ENCODE measurements at regions not wholly inside any gene's neighbourhood (a gene's known extent, or its start where the extent isn't known, plus 50 kb on each side); places are given as distances from the start of the nearest gene placed in this dataset.

- no peak overlapping the region for H3K4me2 ChIP-seq (ENCODE audit: low read depth, low read length)
- no peaks in the 10 kb centered on the region for H3K4me1 ChIP-seq (ENCODE audit: control insufficient read depth, insufficient read depth, low read length)
- ATAC-seq (ENCODE audit: low read depth) (no peak), DNase-seq (no peak)
- no peak overlapping the region for H3K4me3 ChIP-seq (ENCODE audit: insufficient read depth, low read depth, low read length)
- H3K14ac ChIP-seq (replicated peaks; ENCODE audit: low read depth, low read length), result no peak overlapping the region
- no peak overlapping the region for H2AK9ac ChIP-seq (replicated peaks; ENCODE audit: low read depth, low read length, poor library complexity)
- no peak overlapping the region for H2BK5ac ChIP-seq (ENCODE audit: low read depth, low read length, poor library complexity, severe bottlenecking)
- no peak overlapping the region for H2AFZ ChIP-seq (replicated peaks; ENCODE audit: low read length, poor library complexity)
- no peak overlapping the region for H3K18ac ChIP-seq (ENCODE audit: low read depth, low read length)
- dilution Hi-C loops (cut with HindIII; ENCODE audit: low sequenced_read_pairs, unreplicated experiment) (no loop called here), in situ Hi-C loops (cut with MboI; ENCODE audit: low sequenced_read_pairs) (loop anchor here (25.0 kb wide), 1 partner anchor 1469 kb away; no protein-coding TSS in a partner anchor), intact Hi-C loops (cut with micrococcal nuclease) (no loop called here)
- H3K27me3 ChIP-seq (ENCODE audit: control insufficient read depth, insufficient read depth, low read length), result peaks cover 6% of the 10 kb centered on the region
- H3K36me3 ChIP-seq (ENCODE audit: control insufficient read depth, insufficient read depth, low read length), result no peaks in the 10 kb centered on the region
- H4K5ac ChIP-seq (ENCODE audit: low read depth, low read length), result no peak overlapping the region
- no peak overlapping the region for H3K27ac ChIP-seq (ENCODE audit: insufficient read depth, low read length)
- no peak overlapping the region for H4K91ac ChIP-seq (ENCODE audit: insufficient read depth, low read depth, low read length)
- TF ChIP-seq CEBPB (IDR thresholded peaks at IDR 0.05; ENCODE audit: low read depth, low read length), result no peak
- TF ChIP-seq MAFK (IDR thresholded peaks at IDR 0.05; ENCODE audit: low read depth, low read length), result no peak
- TF ChIP-seq RCOR1 (IDR thresholded peaks at IDR 0.05; ENCODE audit: insufficient replicate concordance, low read length), result no peak
- no peak for TF ChIP-seq CHD1 (IDR thresholded peaks at IDR 0.05; ENCODE audit: low read depth, low read length)
- TF ChIP-seq ELK1 (IDR thresholded peaks at IDR 0.05; ENCODE audit: borderline replicate concordance, low read depth, low read length), result no peak
- no peak for TF ChIP-seq RFX5 (IDR thresholded peaks at IDR 0.05; ENCODE audit: low read depth, low read length)
- no peak for TF ChIP-seq POLR2A (IDR thresholded peaks at IDR 0.05; ENCODE audit: low read depth, low read length)
- no peak overlapping the region for H2AK5ac ChIP-seq (ENCODE audit: low read depth, low read length)
- no peak overlapping the region for H2BK120ac ChIP-seq (ENCODE audit: low read depth, low read length)
- no TSS peak for BruUV-seq (replicated peaks)
- no peak overlapping the region for H2BK20ac ChIP-seq (ENCODE audit: low read depth, low read length)
- no peak overlapping the region for H3K23ac ChIP-seq (ENCODE audit: low read depth, low read length)
- H2BK15ac ChIP-seq (ENCODE audit: low read depth, low read length), result no peak overlapping the region
- H3K9me1 ChIP-seq (ENCODE audit: insufficient read depth, low read length), result no peaks in the 10 kb centered on the region
- no peak overlapping the region for H3K9ac ChIP-seq (ENCODE audit: low read depth, low read length)
- no peaks in the 10 kb centered on the region for H3K79me1 ChIP-seq (ENCODE audit: low read depth in 1 of 2, low read length in 2 of 2)
- no peaks in the 10 kb centered on the region for H3K9me3 ChIP-seq (ENCODE audit: control insufficient read depth, insufficient read depth, low read length)
- no peaks in the 10 kb centered on the region for H4K20me1 ChIP-seq (ENCODE audit: insufficient read depth, low read length)
- H4K8ac ChIP-seq (ENCODE audit: low read depth in 2 of 2, low read length in 2 of 2), result no peak overlapping the region
- H3K4ac ChIP-seq (ENCODE audit: low read depth, low read length), result no peak overlapping the region
- CTCF ChIA-PET, result no interaction called here
- POLR2A ChIA-PET (ENCODE audit: unreplicated experiment), result no interaction called here
- no peak overlapping the region for H3K56ac ChIP-seq (ENCODE audit: extremely low read depth, insufficient read depth, low read length)
- no CpG with 5 or more reads among the region's 1 CpG for WGBS, 2 experiments (ENCODE audit: extremely low coverage in 2 of 2, insufficient read length in 1 of 2)
Observed at GRCh38 chr1:240018617-240019016, 73.1 kb upstream of the FMN2 start.

All from IMR-90 (cell line).